ENCODE measurements at regions not wholly inside any gene's neighbourhood (a gene's known extent, or its start where the extent isn't known, plus 50 kb on each side); places are given as distances from the start of the nearest gene placed in this dataset.

DNA sequence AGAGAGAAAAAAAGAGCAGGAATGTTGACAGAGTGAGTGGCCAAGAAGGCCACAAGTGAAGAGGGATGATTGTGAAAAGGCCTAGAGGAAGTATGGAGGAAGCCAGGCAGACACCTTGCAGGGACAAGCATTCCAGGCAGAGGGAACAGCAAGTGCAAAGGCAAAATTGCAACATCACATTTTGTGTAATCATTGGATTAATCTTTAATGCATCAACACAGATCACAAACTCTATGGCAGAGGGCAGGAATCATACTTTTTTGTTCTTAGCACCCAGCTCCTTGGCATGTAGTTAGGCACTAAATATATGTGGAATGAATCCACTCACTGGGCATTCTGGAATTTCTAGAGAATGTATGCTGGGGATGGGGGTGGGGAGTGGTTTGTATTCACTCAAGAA is 312.1 kb upstream of the PROK2 start:
- H3K9ac ChIP-seq (replicated peaks; ENCODE audit: extremely low read depth, insufficient read depth, low read length): no peak overlapping the region
- no peaks in the 10 kb centered on the region for H3K9me1 ChIP-seq (replicated peaks; ENCODE audit: control insufficient read depth, extremely low read depth, insufficient read depth, low read length)
- intact Hi-C loops (cut with micrococcal nuclease): no loop called here
- dilution Hi-C loops (cut with MboI; ENCODE audit: extremely low pct_ligation_motif_present, low sequenced_read_pairs): no loop called here
- no peak for TF ChIP-seq POLR2AphosphoS5 (IDR thresholded peaks at IDR 0.05; ENCODE audit: insufficient read depth, low read depth, low read length)
- TF ChIP-seq EZH2 (IDR thresholded peaks at IDR 0.05; ENCODE audit: borderline replicate concordance, low read depth, low read length, severe bottlenecking): no peak
- no peak for TF ChIP-seq FOS (IDR thresholded peaks at IDR 0.05; ENCODE audit: borderline replicate concordance, insufficient read depth, low read length)
- TF ChIP-seq, protein P1, sequence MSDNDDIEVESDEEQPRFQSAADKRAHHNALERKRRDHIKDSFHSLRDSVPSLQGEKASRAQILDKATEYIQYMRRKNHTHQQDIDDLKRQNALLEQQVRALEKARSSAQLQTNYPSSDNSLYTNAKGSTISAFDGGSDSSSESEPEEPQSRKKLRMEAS (IDR thresholded peaks at IDR 0.05; ENCODE audit: insufficient read depth, insufficient read length): no peak
- no peak for TF ChIP-seq JUN (IDR thresholded peaks at IDR 0.05; ENCODE audit: borderline replicate concordance, insufficient read depth, insufficient read length, low read depth)
- TF ChIP-seq POLR2A (IDR thresholded peaks at IDR 0.05; ENCODE audit: low read depth, low read length): no peak
- TF ChIP-seq GATA2 (IDR thresholded peaks at IDR 0.05; ENCODE audit: insufficient read depth, insufficient read length, low read depth, low read length): no peak
- H3K4me2 ChIP-seq (ENCODE audit: insufficient read depth, low read length): no peak overlapping the region
- BruUV-seq (replicated peaks): no TSS peak
- no peak for FAIRE-seq
- H2AFZ ChIP-seq (ENCODE audit: low read depth, low read length): no peak overlapping the region
- peaks cover 10 to 12% of the 10 kb centered on the region in 2 experiments for H3K27me3 ChIP-seq (ENCODE audit: control insufficient read depth in 2 of 2, insufficient read depth in 2 of 2, low read length in 2 of 2)
- DNase-seq (ENCODE audit: low read depth, low spot score): no peak
- H4K20me1 ChIP-seq (replicated peaks; ENCODE audit: control insufficient read depth, extremely low read depth, insufficient read depth, low read length): no peaks in the 10 kb centered on the region
- H3K4me3 ChIP-seq (replicated peaks in 1 of 3; ENCODE audit: insufficient read depth in 1 of 3, low read depth in 1 of 3, low read length in 3 of 3): no peak overlapping the region
- CTCF ChIA-PET: no interaction called here
- no peaks in the 10 kb centered on the region for H3K36me3 ChIP-seq (ENCODE audit: control insufficient read depth in 2 of 2, extremely low read depth in 1 of 2, insufficient read depth in 2 of 2, low read length in 2 of 2)
- no peaks in the 10 kb centered on the region for H3K79me2 ChIP-seq (ENCODE audit: control insufficient read depth, insufficient read depth, low read length)
- H3K27ac ChIP-seq (ENCODE audit: insufficient read depth, low read depth, low read length): no peak overlapping the region
- no peaks in the 10 kb centered on the region for H3K9me3 ChIP-seq (replicated peaks; ENCODE audit: control insufficient read depth, insufficient read depth, low read length)
- POLR2A ChIA-PET: no interaction called here
- H3K4me1 ChIP-seq (ENCODE audit: control insufficient read depth, extremely low read depth, insufficient read depth, low read length): no peaks in the 10 kb centered on the region

DNA sequence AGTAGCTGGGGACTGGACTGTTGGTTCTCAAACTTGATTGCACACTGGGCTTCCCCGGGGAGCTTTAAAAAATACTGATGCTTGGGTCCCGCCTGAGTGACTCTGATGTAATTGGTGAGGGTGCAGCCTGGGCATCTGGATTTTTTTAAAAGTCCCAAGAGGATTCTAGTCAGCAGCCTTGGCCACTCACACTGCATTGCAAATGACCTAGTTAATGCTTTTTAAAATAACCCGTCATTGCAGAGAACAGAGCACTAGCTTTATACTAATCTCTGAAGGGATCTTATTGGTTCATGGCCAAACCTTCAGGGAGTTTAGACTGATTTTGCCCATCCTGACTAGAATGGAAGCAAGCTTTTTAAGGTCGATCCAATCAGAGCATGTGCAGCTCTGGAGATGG is 310.6 kb upstream of the PROK2 start:
- TF ChIP-seq EZH2 (IDR thresholded peaks at IDR 0.05; ENCODE audit: borderline replicate concordance, low read depth, low read length, severe bottlenecking) (no peak), MYC (IDR thresholded peaks at IDR 0.05; ENCODE audit: low read depth, low read length) (no peak), GATA2 (IDR thresholded peaks at IDR 0.05; ENCODE audit: insufficient read depth, insufficient read length, low read depth, low read length) (no peak), POLR2A (IDR thresholded peaks at IDR 0.05; ENCODE audit: low read depth, low read length) (no peak), POLR2AphosphoS5 (IDR thresholded peaks at IDR 0.05; ENCODE audit: insufficient read depth, low read depth, low read length) (no peak), JUN (IDR thresholded peaks at IDR 0.05; ENCODE audit: borderline replicate concordance, insufficient read depth, insufficient read length, low read depth) (no peak)
- DNase-seq (ENCODE audit: low read depth, low spot score) (no peak), FAIRE-seq (no peak)
- Histone ChIP-seq H3K79me2 (ENCODE audit: control insufficient read depth, insufficient read depth, low read length) (no peaks in the 10 kb centered on the region), H3K4me2 (ENCODE audit: insufficient read depth, low read length) (no peak overlapping the region), H3K9ac (replicated peaks; ENCODE audit: extremely low read depth, insufficient read depth, low read length) (no peak overlapping the region), H3K27ac (ENCODE audit: insufficient read depth, low read depth, low read length) (no peak overlapping the region), H2AFZ (ENCODE audit: low read depth, low read length) (no peak overlapping the region), H3K27me3 (ENCODE audit: control insufficient read depth in 2 of 2, insufficient read depth in 2 of 2, low read length in 2 of 2) (peaks cover 4 to 10% of the 10 kb centered on the region in 2 experiments), H3K9me3 (replicated peaks; ENCODE audit: control insufficient read depth, insufficient read depth, low read length) (no peaks in the 10 kb centered on the region), H3K9me1 (replicated peaks; ENCODE audit: control insufficient read depth, extremely low read depth, insufficient read depth, low read length) (no peaks in the 10 kb centered on the region), H3K36me3 (ENCODE audit: control insufficient read depth in 2 of 2, extremely low read depth in 1 of 2, insufficient read depth in 2 of 2, low read length in 2 of 2) (no peaks in the 10 kb centered on the region), H4K20me1 (replicated peaks; ENCODE audit: control insufficient read depth, extremely low read depth, insufficient read depth, low read length) (no peaks in the 10 kb centered on the region), H3K4me1 (ENCODE audit: control insufficient read depth, extremely low read depth, insufficient read depth, low read length) (no peaks in the 10 kb centered on the region), H3K4me3 (replicated peaks in 1 of 3; ENCODE audit: insufficient read depth in 1 of 3, low read depth in 1 of 3, low read length in 3 of 3) (no peak overlapping the region)
- intact Hi-C loops (cut with micrococcal nuclease): no loop called here
- dilution Hi-C loops (cut with MboI; ENCODE audit: extremely low pct_ligation_motif_present, low sequenced_read_pairs): no loop called here
- BruUV-seq (replicated peaks): no TSS peak
- ChIA-PET CTCF (no interaction called here), POLR2A (no interaction called here)

All from endothelial cell of umbilical vein (primary cell).